ENCODE measurements at regions not wholly inside any gene's neighbourhood (a gene's known extent, or its start where the extent isn't known, plus 50 kb on each side); places are given as distances from the start of the nearest gene placed in this dataset.

- Histone ChIP-seq H3K4me1 (ENCODE audit: control insufficient read depth in 5 of 5, insufficient read depth in 5 of 5, low read length in 5 of 5) (peaks cover 0 to 8% (median 0%) of the 10 kb centered on the region in 5 donors), H3K27me3 (ENCODE audit: control insufficient read depth in 3 of 3, insufficient read depth in 3 of 3, low read length in 2 of 3) (no peaks in the 10 kb centered on the region), H3K36me3 (ENCODE audit: control insufficient read depth in 4 of 4, insufficient read depth in 4 of 4, low read length in 4 of 4) (no peaks in the 10 kb centered on the region), H3K4me3 (no peak overlapping the region), H3K9ac (ENCODE audit: insufficient read depth in 1 of 2, low read length in 2 of 2) (no peak overlapping the region), H3K27ac (ENCODE audit: low read depth in 1 of 2, low read length in 1 of 2) (no peak overlapping the region), H3K9me3 (ENCODE audit: control insufficient read depth in 4 of 4, insufficient read depth in 3 of 4, low read length in 3 of 4) (no peaks in the 10 kb centered on the region)
- DNase-seq = peak in 1 of 3 donors; percentile 12
- ATAC-seq (ENCODE audit: insufficient read depth, low FRiP score) = no peak
- no peak for TF ChIP-seq CTCF (IDR thresholded peaks at IDR 0.05; ENCODE audit: control extremely low read depth, extremely low read depth)
- WGBS, 2 donors = 80 to 82% methylated on average over 4 of the region's 4 CpGs
These were observed 215.2 kb downstream of the LMBRD1 start for GRCh38 chr6:69581581-69581980.

- Histone ChIP-seq H3K4me3 (no peak overlapping the region), H3K4me1 (ENCODE audit: control insufficient read depth in 5 of 5, insufficient read depth in 5 of 5, low read length in 5 of 5) (peaks cover 0 to 8% (median 0%) of the 10 kb centered on the region in 5 donors), H3K36me3 (ENCODE audit: control insufficient read depth in 4 of 4, insufficient read depth in 4 of 4, low read length in 4 of 4) (no peaks in the 10 kb centered on the region), H3K27me3 (ENCODE audit: control insufficient read depth in 3 of 3, insufficient read depth in 3 of 3, low read length in 2 of 3) (no peaks in the 10 kb centered on the region), H3K27ac (ENCODE audit: low read depth in 1 of 2, low read length in 1 of 2) (no peak overlapping the region), H3K9ac (ENCODE audit: insufficient read depth in 1 of 2, low read length in 2 of 2) (no peak overlapping the region), H3K9me3 (ENCODE audit: control insufficient read depth in 4 of 4, insufficient read depth in 3 of 4, low read length in 3 of 4) (no peaks in the 10 kb centered on the region)
- DNase-seq (peak in 1 of 3 donors; percentile 4), ATAC-seq (ENCODE audit: insufficient read depth, low FRiP score) (no peak)
- no peak for TF ChIP-seq CTCF (IDR thresholded peaks at IDR 0.05; ENCODE audit: control extremely low read depth, extremely low read depth)
These were observed 216.1 kb downstream of the LMBRD1 start for GRCh38 chr6:69580706-69581105.

- H3K9me3 ChIP-seq (ENCODE audit: control insufficient read depth in 4 of 4, insufficient read depth in 3 of 4, low read length in 3 of 4) = no peaks in the 10 kb centered on the region
- WGBS, 2 donors = 63% methylated on average over 3 of the region's 3 CpGs
- H3K27me3 ChIP-seq (ENCODE audit: control insufficient read depth in 3 of 3, insufficient read depth in 3 of 3, low read length in 2 of 3) = no peaks in the 10 kb centered on the region
- no peaks in the 10 kb centered on the region for H3K4me1 ChIP-seq (ENCODE audit: control insufficient read depth in 5 of 5, insufficient read depth in 5 of 5, low read length in 5 of 5)
- DNase-seq = no peak
- H3K4me3 ChIP-seq = no peak overlapping the region
- ATAC-seq (ENCODE audit: insufficient read depth, low FRiP score) = no peak
- no peaks in the 10 kb centered on the region for H3K36me3 ChIP-seq (ENCODE audit: control insufficient read depth in 4 of 4, insufficient read depth in 4 of 4, low read length in 4 of 4)
- TF ChIP-seq CTCF (IDR thresholded peaks at IDR 0.05; ENCODE audit: control extremely low read depth, extremely low read depth) = no peak
- no peak overlapping the region for H3K27ac ChIP-seq (ENCODE audit: low read depth in 1 of 2, low read length in 1 of 2)
- no peak overlapping the region for H3K9ac ChIP-seq (ENCODE audit: insufficient read depth in 1 of 2, low read length in 2 of 2)
These were observed 218.4 kb downstream of the LMBRD1 start for GRCh38 chr6:69578361-69578890.

GRCh38 chr6:69571234-69571633 is 225.6 kb downstream of the LMBRD1 start:
- Histone ChIP-seq H3K4me1 (ENCODE audit: control insufficient read depth in 5 of 5, insufficient read depth in 5 of 5, low read length in 5 of 5) (no peaks in the 10 kb centered on the region), H3K27ac (ENCODE audit: low read depth in 1 of 2, low read length in 1 of 2) (no peak overlapping the region), H3K4me3 (no peak overlapping the region), H3K36me3 (ENCODE audit: control insufficient read depth in 4 of 4, insufficient read depth in 4 of 4, low read length in 4 of 4) (no peaks in the 10 kb centered on the region), H3K9ac (ENCODE audit: insufficient read depth in 1 of 2, low read length in 2 of 2) (no peak overlapping the region), H3K27me3 (ENCODE audit: control insufficient read depth in 3 of 3, insufficient read depth in 3 of 3, low read length in 2 of 3) (no peaks in the 10 kb centered on the region), H3K9me3 (ENCODE audit: control insufficient read depth in 4 of 4, insufficient read depth in 3 of 4, low read length in 3 of 4) (no peaks in the 10 kb centered on the region)
- no peak for DNase-seq
- no peak for TF ChIP-seq CTCF (IDR thresholded peaks at IDR 0.05; ENCODE audit: control extremely low read depth, extremely low read depth)
- 86 to 100% methylated on average over 1 of the region's 1 CpG for WGBS, 2 donors
- no peak for ATAC-seq (ENCODE audit: insufficient read depth, low FRiP score)

Measured in lung (tissue), 11 donors.